ENCODE measurements at regions not wholly inside any gene's neighbourhood (a gene's known extent, or its start where the extent isn't known, plus 50 kb on each side); places are given as distances from the start of the nearest gene placed in this dataset.

DNA sequence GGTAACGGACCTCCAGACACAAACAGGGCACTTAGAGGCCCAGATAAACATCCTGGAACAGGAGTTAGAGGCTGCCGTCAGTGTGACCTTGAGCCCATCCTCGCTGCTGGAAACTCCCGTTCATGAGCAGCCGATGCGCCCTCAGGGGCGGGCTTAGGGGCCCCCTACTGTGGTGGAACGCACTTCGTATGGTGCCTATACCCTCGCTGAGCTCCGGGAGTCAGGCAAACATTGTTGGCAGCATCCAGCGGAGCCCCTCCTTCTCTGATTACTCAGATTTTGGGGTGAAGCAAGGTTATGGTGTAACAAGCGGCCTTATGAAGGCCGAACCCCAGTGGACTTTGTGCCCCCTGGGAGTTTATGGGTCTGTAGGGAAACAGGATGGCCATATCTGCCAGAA lies 205.3 kb upstream of the SYT4 start:
- DNase-seq: no peak

DNA sequence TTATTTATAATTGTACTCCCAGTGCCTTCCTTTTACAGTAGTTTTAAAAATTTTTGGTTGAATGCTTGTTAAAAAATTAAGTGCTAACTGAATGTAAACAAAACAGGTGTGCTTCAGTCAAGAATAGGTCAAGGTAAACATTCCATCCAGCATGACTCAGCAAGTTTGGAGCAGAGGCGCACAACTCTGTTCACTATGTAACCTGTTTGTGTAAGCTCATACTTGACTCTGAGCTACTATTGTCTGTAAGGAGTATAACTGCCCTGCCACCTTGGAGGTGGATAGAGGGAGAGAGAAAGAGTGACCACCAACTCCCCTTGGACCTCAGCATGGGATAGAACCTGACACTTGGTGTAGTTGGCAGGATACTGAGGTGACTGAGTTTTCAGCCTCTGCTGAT lies 207.4 kb upstream of the SYT4 start:
- no peak for DNase-seq

DNA sequence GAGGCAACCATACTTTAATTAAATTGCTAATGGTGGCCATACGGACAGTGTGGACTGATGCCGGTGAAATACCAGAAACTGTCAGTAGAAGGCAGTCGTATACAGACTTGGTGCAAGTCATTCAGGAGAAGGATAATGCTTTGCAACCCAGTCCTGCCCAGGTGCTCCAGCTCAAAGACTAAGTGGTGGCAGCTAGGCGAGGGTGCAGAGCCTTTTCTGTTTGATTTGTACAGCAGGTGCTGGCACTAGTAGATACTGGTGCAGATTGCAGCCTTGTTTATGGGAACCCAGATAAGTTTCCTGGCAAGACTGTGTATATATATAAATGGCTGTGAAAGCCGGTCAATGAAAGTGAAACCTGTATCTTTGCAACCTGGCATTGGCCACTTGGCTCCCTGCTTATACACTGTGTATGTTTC lies 208.3 kb upstream of the SYT4 start:
- DNase-seq: no peak

DNA sequence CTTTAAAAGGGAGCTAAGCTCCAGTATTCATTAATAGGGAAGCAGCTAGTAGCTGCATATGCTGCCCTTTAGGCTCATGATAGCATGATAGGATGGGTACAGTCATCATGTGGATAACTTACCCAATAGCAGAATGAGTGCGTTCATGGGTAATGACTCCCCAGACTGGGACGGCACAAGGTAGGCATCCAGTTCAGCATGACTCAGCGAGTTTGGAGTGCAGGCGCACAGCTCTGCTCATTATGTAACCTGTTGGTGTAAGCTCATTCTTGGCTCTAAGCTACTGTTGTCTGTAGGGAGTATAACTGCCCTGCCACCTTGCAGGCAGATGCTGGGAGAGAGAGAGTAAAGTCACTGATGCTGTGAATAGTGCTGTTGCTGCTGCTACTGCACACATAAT lies 209.2 kb upstream of the SYT4 start:
- peak; percentile 19 for DNase-seq

DNA sequence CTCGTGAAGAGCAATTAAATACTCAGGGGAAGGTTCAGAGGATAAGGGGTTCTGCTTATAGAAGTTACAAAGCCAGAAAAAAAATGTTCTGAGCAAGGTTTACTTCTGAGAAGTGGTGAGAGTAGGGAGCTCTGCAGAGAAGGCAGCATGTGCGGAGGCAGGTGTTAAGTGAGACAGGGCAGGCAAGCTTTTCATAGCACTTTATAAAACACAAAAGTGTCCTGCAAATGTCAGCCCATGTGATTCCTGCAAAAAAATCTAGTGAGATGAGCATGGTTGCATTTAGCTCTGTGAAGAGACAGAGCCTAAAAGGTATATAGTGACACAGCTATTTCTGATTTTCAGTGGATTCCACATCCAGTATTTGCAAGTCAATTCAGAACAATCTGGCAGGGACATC lies 223.8 kb upstream of the SYT4 start:
- no peak for DNase-seq

DNA sequence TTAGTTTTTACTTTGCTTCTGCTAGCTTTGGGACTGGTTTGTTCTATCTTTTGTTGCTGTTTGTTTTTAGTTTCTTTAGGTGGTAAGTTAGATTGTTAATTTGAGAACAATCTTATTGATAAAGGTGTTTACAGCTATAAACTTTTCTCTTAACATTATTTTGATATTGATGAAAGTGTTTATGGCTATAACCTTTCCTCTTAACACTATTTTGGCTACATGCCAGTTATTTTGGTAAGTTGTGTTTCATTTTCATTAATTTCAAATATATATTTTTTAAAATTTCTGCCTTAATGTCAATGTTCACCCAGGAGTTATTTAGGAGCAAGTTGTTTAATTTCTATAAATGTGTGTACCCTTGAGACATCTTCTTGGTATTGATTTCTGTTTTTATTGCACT lies 229.6 kb upstream of the SYT4 start:
- no peak for DNase-seq

DNA sequence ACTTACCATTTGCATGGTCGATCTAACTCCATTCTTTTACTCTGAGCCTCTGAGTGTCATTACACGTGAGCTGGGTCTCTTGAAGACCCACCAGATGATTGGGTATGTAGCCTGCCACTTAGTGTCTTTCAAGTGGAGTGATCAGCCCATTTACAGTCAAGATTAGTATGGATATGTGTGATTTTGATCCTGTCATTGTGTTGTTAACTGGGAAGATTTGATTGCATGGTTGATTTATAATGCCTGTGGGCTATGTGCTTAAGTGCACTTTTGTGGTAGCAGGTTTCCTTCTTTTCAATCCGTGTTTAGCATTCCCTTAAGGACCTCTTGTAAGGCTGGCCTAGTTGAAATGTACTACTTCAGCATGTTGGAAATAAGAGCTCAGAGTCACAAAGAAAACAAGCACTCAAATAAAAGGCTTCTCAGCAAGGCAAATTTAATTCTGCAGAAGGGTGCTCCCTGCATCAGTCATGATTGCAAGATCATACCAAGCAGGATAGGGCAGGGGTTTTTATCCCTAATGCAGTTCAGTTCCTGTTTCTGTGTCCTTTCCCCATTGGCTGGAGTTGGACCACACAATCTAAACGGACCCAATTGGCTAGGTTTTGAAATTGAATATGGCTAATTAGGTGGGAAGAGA lies 230.7 kb upstream of the SYT4 start:
- no peak for DNase-seq

DNA sequence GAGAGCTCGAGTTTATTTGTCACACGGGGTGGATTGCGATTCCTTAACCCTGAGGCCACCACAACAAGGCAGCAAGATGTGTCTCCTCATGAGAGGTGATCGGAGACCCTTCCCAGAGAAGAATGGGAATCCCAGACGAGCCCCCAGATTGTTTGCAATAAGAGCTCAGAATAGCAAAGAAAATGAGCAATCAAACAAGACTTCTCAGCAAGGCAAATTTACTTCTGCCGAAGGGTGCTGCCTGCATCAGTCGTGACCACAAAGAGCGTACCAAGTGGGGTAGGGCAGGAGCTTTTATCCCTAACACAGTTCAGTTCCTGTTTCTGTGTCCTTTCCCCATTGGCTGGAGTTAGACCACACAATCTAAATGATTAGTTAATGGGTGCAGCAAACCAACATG lies 237.5 kb upstream of the SYT4 start:
- DNase-seq: no peak

DNA sequence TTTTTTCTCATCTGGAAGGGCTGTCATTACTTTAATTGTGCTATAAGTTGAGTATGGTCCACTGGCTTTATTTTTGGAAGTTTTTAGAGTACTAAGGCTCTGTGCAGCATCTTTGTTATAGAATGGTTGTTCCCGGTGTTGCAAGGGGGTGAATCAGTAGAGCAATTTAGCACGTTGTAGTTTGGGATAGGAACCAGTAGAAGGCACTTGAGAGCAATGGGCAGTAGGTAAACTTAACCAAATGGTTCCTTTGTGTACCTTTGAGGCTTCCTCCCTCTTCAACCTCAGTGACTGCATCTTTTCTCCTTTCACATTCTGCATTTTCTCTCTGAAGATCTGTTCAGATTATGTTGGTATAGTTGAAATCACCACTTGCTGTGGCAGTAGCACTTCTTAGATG lies 238.2 kb upstream of the SYT4 start:
- no peak for DNase-seq

DNA sequence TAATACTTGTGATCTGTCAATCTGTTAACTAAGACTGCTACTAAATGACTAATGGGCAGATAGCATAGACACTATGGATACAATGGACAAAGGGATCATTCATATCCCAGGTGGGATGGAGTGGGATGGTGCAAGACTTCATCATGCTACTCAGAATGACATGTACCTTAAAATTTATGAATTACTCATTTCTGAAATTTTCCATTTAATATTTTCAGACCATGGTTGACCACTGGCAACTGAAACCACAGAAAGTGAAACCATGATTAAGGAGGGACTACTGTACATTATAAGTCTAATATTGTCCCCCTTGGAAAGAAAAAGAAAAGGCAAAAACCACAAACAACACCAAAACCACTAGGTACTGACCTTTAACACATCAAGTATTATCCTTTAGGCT lies 247.0 kb upstream of the SYT4 start:
- no peak for DNase-seq

DNA sequence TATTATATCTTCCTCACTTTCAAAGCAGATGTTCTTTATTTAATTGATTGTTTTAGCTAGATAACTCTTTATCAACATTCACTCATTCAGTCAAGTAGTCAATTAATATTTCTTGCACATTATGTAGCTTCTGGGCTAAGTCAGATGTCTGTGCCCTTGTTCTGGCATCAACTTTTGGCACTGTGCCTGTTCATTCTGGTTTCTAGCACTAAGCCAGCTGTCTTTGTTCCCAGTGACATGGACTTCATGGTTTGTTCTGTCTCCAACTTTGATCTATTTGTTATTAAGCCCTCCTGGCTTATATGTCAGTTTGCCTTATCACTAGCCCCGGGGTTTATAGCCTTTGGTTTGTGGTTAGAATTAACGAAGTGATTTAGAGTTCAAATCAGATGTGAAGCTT lies 247.9 kb upstream of the SYT4 start:
- DNase-seq: peak; percentile 79

DNA sequence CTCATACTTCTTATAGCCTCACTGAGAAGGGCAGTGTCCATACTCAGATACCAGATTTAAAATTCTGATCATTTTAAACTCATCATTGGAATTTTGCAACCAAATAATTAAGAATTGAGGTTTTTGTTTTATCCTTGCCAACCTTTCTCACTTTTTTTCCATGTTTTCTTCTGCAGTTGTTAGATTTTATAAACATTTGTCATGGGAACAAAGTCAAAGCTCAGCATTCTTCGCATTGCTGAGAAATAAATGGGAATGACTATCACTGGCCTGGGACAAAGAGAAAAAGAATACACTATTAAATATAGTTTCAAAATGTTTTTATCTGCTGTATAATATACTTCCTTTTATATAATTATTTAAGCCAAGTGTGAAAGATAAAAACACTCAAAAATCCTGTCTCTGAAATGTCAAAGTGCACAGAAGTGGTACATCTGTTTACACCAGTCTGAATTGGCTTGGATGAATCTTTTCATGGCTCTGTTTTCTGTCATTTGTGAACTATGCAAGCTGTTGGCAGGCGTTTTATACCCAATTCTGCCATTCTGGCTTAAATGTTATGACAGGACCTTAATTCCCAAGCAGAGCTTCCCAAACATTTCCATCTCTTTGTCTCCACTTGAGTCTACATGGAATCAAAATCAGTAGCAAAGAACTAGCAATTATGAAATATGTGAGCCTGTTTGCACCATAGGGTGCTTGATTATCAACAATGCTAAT lies 249.3 kb upstream of the SYT4 start:
- no peak for DNase-seq

DNA sequence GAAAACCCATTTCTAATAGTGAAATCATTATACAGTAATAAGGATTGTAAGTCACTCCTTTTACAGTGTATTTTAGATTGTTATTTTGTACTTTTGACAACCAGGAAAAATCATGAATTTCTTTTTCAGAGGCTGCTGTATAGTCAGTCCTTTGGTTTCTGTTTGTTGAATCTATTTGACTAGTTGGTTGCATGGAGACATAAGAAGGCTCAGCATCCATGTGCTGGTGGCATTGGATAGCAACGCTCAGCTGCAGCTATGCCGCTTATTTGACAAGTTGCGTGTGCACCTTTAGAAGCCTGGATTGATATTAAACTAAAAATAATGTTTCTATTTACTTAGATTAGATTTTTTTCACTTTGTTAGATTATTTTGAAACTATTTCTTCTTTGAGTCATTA lies 254.1 kb upstream of the SYT4 start:
- no peak for DNase-seq

DNA sequence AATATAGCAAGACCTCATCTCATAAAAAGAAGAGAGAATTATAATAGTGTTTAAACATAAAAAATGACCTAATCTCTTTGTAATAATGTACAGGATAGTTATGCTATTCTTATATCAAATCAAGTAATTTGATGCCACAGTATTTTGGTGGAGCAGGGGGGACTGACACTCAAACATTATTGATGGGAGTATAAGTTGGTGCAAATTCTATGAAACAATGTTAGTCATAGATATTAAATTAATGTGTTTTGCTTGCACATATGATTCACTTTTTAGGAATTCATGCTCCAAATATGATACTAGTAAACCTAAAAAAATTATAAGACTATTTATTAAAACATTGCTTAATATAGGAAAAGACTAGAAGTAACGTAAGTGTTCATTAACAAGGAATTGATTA lies 256.1 kb upstream of the SYT4 start:
- no peak for DNase-seq

DNA sequence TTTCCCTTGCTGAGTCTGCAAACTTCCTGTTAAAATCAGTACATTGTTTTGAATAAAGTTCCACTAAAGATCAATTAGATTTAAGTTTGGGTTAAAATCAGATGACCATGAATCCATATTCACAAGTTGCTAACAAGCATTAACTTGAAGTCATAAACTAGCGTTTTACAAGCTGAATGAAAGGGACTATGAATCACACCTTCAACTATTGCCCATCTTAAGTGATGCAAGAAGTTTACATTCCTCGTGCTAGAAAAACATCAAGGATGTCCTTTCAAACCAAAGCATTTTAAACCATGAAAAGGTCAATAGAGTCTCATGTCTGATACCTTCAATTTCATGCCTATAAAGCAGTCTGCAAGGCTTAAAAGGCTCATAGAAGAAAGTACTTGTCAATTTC lies 257.2 kb upstream of the SYT4 start:
- DNase-seq: no peak

DNA sequence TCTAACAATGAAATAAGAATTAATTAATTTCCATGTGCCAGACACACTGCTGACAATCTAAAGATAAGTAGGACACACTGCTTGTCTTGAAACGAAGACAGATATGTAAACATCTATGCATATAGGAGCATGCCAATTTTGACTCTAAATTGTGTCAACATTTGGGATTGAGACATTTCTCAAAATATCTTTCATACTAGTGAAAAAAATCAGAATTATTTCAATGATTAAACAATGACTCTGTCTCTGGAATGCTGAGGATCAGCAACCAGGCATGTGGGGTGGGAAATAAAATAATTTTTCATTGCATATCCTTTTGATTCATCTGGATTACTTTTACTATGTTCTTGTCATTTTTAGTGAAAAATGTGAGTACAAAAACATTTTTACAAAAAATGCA lies 262.6 kb upstream of the SYT4 start:
- DNase-seq: no peak

DNA sequence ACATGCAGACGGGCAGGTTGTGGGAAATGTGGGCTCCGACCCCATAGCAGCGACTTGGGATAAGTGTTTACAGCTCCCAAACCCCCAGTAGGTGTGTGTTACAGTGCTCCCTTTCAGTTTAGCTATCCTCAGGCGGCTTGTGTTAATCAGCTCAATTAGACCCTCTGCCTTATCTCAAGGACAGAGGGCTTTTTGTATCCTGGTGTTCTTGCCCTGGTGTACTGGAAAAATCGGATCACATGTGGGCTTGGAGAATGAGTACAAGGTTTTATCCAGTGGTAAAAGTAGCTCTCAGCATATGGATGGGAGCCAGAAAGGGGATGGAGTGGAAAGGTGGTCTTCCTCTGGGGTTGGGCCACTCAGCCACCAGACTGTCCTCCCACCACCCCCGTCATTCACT lies 264.7 kb upstream of the SYT4 start:
- DNase-seq: no peak

DNA sequence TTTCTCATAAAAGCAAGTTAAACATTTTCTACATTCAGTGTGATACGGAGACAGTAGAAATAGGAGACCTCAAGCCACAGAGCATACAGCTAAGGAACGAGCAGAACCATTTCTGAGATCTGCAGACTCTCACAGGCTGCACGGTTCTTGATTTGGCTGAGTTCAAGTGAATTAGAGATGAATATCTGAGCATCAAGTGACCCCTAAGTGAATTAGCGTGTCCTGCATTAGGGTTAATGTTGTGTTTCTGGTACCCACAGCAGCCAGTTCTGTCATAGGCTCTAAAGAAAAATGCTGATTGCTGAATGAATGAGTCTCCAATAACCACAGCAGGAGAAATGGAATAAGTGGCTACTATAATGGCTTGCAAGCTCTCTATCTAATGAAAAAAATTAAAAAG lies 265.9 kb upstream of the SYT4 start:
- DNase-seq: no peak

DNA sequence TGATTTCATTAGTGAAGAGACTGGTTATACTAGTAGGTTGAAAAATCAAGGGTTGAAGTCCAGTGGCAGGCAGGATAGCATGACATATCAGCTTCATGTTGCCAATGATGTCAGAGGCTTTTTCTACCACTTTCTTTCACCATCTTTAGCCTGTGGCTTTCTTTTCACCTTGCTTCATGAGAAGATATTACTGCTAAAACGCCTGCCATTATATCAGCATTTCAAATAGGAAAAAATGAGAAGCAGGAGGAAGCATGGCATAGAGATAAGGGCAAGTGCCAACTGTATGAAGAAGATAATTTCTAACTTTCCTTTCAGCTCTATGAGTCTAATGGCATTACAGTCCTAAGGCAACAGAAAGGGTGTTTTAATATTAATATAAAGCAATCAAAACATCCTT lies 270.2 kb upstream of the SYT4 start:
- DNase-seq: no peak

DNA sequence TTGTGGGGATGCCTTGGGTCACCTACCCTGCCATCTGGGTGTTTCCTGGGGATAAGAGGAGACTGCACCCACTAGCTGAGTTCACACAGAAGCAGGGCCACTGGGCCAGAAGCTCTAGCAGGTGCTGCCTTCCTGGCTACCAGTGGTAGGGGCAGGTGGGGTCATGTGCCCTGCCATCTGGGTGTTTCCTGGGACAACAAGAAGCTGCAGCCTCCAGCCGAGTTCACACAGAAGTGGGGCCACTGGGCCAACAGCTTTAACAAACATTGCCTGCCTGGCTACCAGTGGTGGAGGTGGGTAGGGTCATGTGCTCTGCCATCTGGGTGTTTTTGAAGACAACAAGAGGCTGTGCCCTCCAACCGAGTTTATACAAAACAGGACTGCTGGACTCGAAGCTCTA lies 282.2 kb upstream of the SYT4 start:
- DNase-seq: peak; percentile 36

DNA sequence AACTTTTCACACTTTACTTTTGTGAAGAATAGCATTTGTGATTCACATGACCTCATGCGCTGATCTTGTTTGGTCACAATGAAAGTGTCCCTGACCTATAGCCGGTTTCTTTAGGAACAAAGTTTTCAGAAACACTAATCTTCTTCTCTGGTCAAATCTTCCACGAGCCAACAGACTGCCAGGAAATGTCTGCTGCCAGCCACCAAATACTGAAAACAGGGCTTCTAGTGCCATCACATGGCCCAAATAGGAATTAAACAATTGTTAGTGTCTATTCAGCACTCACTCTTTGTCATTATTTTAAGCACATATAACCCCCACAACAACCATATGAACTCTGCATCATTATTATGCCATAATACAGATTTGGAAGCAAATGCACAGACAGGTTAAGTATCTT lies 286.5 kb upstream of the SYT4 start:
- DNase-seq: peak; percentile 78

DNA sequence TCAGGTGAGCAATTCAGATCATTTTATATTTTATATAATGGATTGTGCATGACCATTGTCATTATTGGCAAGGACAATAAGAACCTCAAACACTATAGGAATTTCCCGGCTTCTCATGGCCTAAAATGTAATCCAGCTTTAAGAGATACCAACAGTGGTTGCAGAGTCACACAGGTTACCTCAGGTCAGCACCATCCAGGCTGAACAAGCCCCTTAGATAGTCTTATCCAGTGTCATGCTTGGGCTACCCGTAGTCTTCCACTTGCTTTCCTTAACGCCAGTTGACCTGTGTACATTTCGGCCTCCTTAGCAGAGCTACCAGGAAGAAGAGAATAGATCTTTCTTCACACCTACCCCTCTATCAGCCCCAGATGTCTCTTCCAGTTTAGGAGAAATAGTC lies 293.3 kb upstream of the SYT4 start:
- no peak for DNase-seq

DNA sequence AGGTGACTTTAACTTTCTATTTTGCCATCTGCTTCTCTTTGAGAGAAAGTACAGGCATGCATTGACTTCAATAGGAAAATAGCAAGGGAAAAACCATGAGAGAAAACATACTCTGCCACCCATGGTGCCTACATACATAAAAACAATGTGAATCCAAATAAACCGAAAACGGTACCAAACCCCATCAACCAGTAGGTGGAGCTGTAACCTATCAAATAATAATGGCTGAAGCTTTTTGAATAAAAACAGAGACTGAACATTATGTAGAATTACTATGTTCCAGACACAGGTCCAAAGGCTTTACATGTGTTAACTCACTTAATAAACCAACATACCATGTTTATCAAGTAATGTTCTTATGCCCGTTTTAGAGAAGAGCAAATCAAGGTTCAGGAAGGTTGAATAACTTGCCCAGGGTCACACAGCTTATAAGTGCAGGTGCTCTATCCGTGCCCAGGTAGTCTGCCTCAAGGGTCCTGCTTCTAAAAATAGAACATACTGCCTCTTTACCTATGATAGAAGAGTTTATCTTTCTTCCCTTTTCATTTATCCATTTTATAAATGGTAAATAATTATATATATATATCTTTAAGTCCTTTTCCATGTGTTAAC lies 293.9 kb upstream of the SYT4 start:
- peak; percentile 58 for DNase-seq

DNA sequence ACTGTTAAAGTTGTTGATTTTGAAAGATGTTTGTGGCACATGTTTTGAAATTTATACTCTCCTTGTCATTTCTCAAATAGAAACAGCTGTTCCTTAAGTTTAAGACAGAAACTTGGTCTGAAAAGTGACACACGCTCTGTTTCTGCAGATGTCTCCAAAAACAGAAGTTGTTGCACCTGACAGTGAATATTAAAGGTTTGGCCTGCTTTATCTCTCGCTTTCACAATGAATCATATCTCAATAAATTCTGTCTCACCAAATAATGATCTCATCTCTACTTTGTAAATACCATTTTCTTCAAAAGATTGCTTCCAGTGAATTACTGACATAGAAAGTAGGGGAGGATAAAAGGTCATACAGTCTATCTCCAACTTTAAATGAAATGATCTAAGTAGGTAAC lies 294.9 kb upstream of the SYT4 start:
- DNase-seq: no peak

DNA sequence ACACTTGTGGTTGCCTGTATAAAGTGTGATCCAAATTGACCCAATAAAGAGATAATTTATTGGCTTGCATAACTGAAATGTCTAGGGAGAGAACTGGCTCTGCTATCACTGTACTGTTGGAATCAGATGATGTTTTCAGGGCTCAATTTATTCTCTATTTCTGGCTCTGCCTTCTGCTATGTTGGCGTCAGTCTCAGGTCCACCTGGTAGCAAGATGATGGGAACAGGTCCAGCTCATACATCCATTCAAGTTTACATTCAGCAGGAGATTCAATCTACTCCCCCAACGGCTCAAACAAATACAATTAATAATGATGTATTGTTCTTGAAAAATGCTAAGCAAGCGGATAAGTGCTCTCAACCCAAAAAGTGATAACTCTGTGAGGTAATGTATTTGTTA lies 297.7 kb upstream of the SYT4 start:
- DNase-seq: no peak
